ENCODE measurements at regions not wholly inside any gene's neighbourhood (a gene's known extent, or its start where the extent isn't known, plus 50 kb on each side); places are given as distances from the start of the nearest gene placed in this dataset.

- Histone ChIP-seq H3K4me3 (no peak overlapping the region), H3K27me3 (no peaks in the 10 kb centered on the region), H3K27ac (no peak overlapping the region), H3K9me3 (no peaks in the 10 kb centered on the region), H3K4me1 (no peaks in the 10 kb centered on the region), H3K36me3 (no peaks in the 10 kb centered on the region)
- intact Hi-C loops (cut with DNase I; ENCODE audit: low total_unique reads) = no loop called here
- WGBS, 5 donors = 46 to 78% (median 67%) methylated on average over 1 of the region's 1 CpG
- DNase-seq = no peak
- TF ChIP-seq POLR2AphosphoS5 (IDR thresholded peaks at IDR 0.05) (no peak), POLR2A (IDR thresholded peaks at IDR 0.05) (no peak), CTCF (IDR thresholded peaks at IDR 0.05) (no peak), EP300 (IDR thresholded peaks at IDR 0.05) (no peak)
Observed at GRCh38 chr9:108410161-108410560, 445.6 kb downstream of the ACTL7B start.

- Histone ChIP-seq H3K27me3 (no peaks in the 10 kb centered on the region), H3K4me1 (no peaks in the 10 kb centered on the region), H3K9me3 (peaks cover 0 to 5% (median 0%) of the 10 kb centered on the region in 4 donors), H3K36me3 (no peaks in the 10 kb centered on the region), H3K4me3 (no peak overlapping the region), H3K27ac (no peak overlapping the region)
- intact Hi-C loops (cut with DNase I; ENCODE audit: low total_unique reads) = no loop called here
- no peak for DNase-seq
- TF ChIP-seq POLR2A (IDR thresholded peaks at IDR 0.05) = no peak
- TF ChIP-seq CTCF (IDR thresholded peaks at IDR 0.05) = no peak
- no peak for TF ChIP-seq POLR2AphosphoS5 (IDR thresholded peaks at IDR 0.05)
- no peak for TF ChIP-seq EP300 (IDR thresholded peaks at IDR 0.05)
Observed at GRCh38 chr9:108400297-108400696, 455.5 kb downstream of the ACTL7B start.

- Histone ChIP-seq H3K36me3 (no peaks in the 10 kb centered on the region), H3K9me3 (peaks cover 0 to 5% (median 0%) of the 10 kb centered on the region in 4 donors), H3K27ac (no peak overlapping the region), H3K4me3 (no peak overlapping the region), H3K27me3 (no peaks in the 10 kb centered on the region), H3K4me1 (no peaks in the 10 kb centered on the region)
- WGBS, 5 donors = 75 to 86% (median 80%) methylated on average over 2 of the region's 2 CpGs
- intact Hi-C loops (cut with DNase I; ENCODE audit: low total_unique reads) = no loop called here
- DNase-seq = no peak
- TF ChIP-seq POLR2A (IDR thresholded peaks at IDR 0.05) = no peak
- TF ChIP-seq EP300 (IDR thresholded peaks at IDR 0.05) = no peak
- no peak for TF ChIP-seq POLR2AphosphoS5 (IDR thresholded peaks at IDR 0.05)
- no peak for TF ChIP-seq CTCF (IDR thresholded peaks at IDR 0.05)
Observed at GRCh38 chr9:108399851-108400250, 455.9 kb downstream of the ACTL7B start.

GRCh38 chr9:108397286-108397685, 458.5 kb downstream of the ACTL7B start:
- H3K9me3 ChIP-seq = peaks cover 0 to 5% (median 0%) of the 10 kb centered on the region in 4 donors
- H3K4me1 ChIP-seq = no peaks in the 10 kb centered on the region
- H3K27ac ChIP-seq = no peak overlapping the region
- no peaks in the 10 kb centered on the region for H3K27me3 ChIP-seq
- DNase-seq = no peak
- TF ChIP-seq POLR2A (IDR thresholded peaks at IDR 0.05) (no peak), POLR2AphosphoS5 (IDR thresholded peaks at IDR 0.05) (no peak), CTCF (IDR thresholded peaks at IDR 0.05) (no peak), EP300 (IDR thresholded peaks at IDR 0.05) (no peak)
- no peak overlapping the region for H3K4me3 ChIP-seq
- no peaks in the 10 kb centered on the region for H3K36me3 ChIP-seq
- intact Hi-C loops (cut with DNase I; ENCODE audit: low total_unique reads) = no loop called here
